ENCODE measurements at regions not wholly inside any gene's neighbourhood (a gene's known extent, or its start where the extent isn't known, plus 50 kb on each side); places are given as distances from the start of the nearest gene placed in this dataset.

GRCh38 chrX:39030636-39031035 is 229.4 kb downstream of the MID1IP1 start:
- TF ChIP-seq CTCF (IDR thresholded peaks at IDR 0.05) (no peak), POLR2A (IDR thresholded peaks at IDR 0.05) (no peak)

Data from ovary (tissue), 3 donors.